ENCODE measurements at regions not wholly inside any gene's neighbourhood (a gene's known extent, or its start where the extent isn't known, plus 50 kb on each side); places are given as distances from the start of the nearest gene placed in this dataset.

DNA sequence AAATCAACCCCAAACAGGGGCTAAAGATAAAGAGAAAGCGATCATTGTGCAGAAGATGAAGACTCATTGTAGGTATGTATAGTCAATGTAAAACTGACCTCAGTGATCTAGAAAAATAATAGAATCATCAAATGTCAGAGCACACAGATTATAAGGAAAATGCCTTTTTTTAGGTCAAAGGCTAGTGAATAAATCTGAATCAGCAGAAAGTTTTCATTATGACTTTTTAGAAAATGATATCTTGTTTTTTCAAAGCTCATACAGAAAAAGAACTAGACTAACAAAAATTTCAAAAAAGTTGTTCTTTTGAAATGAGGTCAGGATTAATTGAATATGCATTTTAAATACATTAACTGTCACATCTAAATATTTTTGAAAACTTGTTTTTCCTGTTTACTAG, 60.2 kb upstream of the STEAP4 start:
- 77 to 95% methylated on average over 1 of the region's 1 CpG for WGBS, 2 experiments (ENCODE audit: low coverage in 1 of 2, low lambda C conversion rate in 2 of 2, missing lambda C conversion rate in 2 of 2)
- Histone ChIP-seq H3K27ac (no peak overlapping the region), H3K4me2 (ENCODE audit: unreplicated experiment) (no peak overlapping the region), H3K4me3 (no peak overlapping the region), H3K9me3 (ENCODE audit: low read depth) (no peaks in the 10 kb centered on the region), H3F3A (ENCODE audit: insufficient read depth) (no peaks in the 10 kb centered on the region), H3K4me1 (ENCODE audit: insufficient read depth) (no peaks in the 10 kb centered on the region), H3K36me3 (ENCODE audit: low read depth) (no peaks in the 10 kb centered on the region), H2AFZ (no peak overlapping the region), H3K79me2 (ENCODE audit: insufficient read depth) (no peaks in the 10 kb centered on the region), H3K9ac (no peak overlapping the region), H3K27me3 (replicated peaks; ENCODE audit: insufficient read depth) (no peaks in the 10 kb centered on the region), H4K20me1 (ENCODE audit: insufficient read depth) (no peaks in the 10 kb centered on the region), H3K9me2 (ENCODE audit: insufficient read depth) (no peaks in the 10 kb centered on the region)
- TF ChIP-seq EZH2 (IDR thresholded peaks at IDR 0.05; ENCODE audit: insufficient read depth, poor library complexity, severe bottlenecking) (no peak), EZH2phosphoT487 (IDR thresholded peaks at IDR 0.05; ENCODE audit: insufficient read depth, low read depth) (no peak)
- DNase-seq = no peak
- in situ Hi-C loops (cut with MboI) = no loop called here

DNA sequence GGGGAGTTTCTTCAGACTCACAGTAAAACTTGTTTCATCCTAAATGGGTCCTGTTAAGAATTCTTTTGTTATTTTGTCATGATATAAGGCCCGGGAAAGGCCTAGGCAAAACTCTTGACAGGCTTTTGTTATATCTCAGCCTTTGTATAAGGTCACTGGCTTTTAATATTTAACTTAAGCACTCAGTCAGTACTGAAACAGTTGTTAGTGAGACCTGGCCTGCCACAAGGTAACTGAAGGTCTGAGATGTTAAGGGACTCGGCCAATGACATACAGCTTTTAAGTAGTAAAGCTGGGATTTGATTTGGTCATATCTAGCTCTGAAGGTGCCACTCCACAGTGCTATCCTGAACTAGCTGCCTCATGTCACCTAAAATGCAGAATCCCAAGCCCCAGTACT, 57.2 kb upstream of the STEAP4 start:
- Histone ChIP-seq H3K9me2 (ENCODE audit: insufficient read depth) (no peaks in the 10 kb centered on the region), H3K4me3 (no peak overlapping the region), H3K4me1 (ENCODE audit: insufficient read depth) (no peaks in the 10 kb centered on the region), H3K9ac (no peak overlapping the region), H3K36me3 (ENCODE audit: low read depth) (no peaks in the 10 kb centered on the region), H3F3A (ENCODE audit: insufficient read depth) (no peaks in the 10 kb centered on the region), H3K79me2 (ENCODE audit: insufficient read depth) (no peaks in the 10 kb centered on the region), H3K27me3 (replicated peaks; ENCODE audit: insufficient read depth) (no peaks in the 10 kb centered on the region), H3K27ac (no peak overlapping the region), H3K4me2 (ENCODE audit: unreplicated experiment) (no peak overlapping the region), H3K9me3 (ENCODE audit: low read depth) (no peaks in the 10 kb centered on the region), H2AFZ (no peak overlapping the region), H4K20me1 (ENCODE audit: insufficient read depth) (no peaks in the 10 kb centered on the region)
- TF ChIP-seq EZH2 (IDR thresholded peaks at IDR 0.05; ENCODE audit: insufficient read depth, poor library complexity, severe bottlenecking) (no peak), EZH2phosphoT487 (IDR thresholded peaks at IDR 0.05; ENCODE audit: insufficient read depth, low read depth) (no peak)
- DNase-seq = no peak
- WGBS, 2 experiments (ENCODE audit: low coverage in 1 of 2, low lambda C conversion rate in 2 of 2, missing lambda C conversion rate in 2 of 2) = 49 to 64% methylated on average over 2 of the region's 2 CpGs
- in situ Hi-C loops (cut with MboI) = no loop called here

DNA sequence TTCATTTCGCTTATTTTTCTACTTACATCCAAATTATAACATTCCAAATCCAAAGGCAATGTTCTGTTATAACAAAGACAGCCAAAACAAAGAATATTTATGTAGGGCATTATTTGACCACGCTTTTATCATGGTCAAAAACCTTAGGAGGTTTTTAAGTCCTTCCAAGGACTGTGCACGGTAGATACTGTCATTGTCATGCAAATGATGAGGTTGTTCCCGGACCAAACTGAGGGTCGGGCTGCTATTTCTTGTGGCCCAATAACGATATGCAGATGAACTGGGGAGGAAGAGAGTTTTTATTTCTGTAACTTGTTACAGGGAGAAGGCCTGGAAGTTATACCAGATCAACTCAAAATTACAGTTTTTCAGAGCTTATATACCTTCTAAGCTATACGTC, 56.6 kb upstream of the STEAP4 start:
- no peak overlapping the region for H2AFZ ChIP-seq
- in situ Hi-C loops (cut with MboI) = no loop called here
- no peak for DNase-seq
- no peak overlapping the region for H3K9ac ChIP-seq
- WGBS, 2 experiments (ENCODE audit: low coverage in 1 of 2, low lambda C conversion rate in 2 of 2, missing lambda C conversion rate in 2 of 2) = 52 to 62% methylated on average over 7 of the region's 7 CpGs
- H3K9me2 ChIP-seq (ENCODE audit: insufficient read depth) = no peaks in the 10 kb centered on the region
- no peak overlapping the region for H3K27ac ChIP-seq
- H3K79me2 ChIP-seq (ENCODE audit: insufficient read depth) = no peaks in the 10 kb centered on the region
- no peak for TF ChIP-seq EZH2phosphoT487 (IDR thresholded peaks at IDR 0.05; ENCODE audit: insufficient read depth, low read depth)
- TF ChIP-seq EZH2 (IDR thresholded peaks at IDR 0.05; ENCODE audit: insufficient read depth, poor library complexity, severe bottlenecking) = no peak
- no peaks in the 10 kb centered on the region for H3K27me3 ChIP-seq (replicated peaks; ENCODE audit: insufficient read depth)
- H3K4me1 ChIP-seq (ENCODE audit: insufficient read depth) = no peaks in the 10 kb centered on the region
- H3K4me2 ChIP-seq (ENCODE audit: unreplicated experiment) = no peak overlapping the region
- no peaks in the 10 kb centered on the region for H4K20me1 ChIP-seq (ENCODE audit: insufficient read depth)
- H3F3A ChIP-seq (ENCODE audit: insufficient read depth) = no peaks in the 10 kb centered on the region
- no peak overlapping the region for H3K4me3 ChIP-seq
- no peaks in the 10 kb centered on the region for H3K9me3 ChIP-seq (ENCODE audit: low read depth)
- no peaks in the 10 kb centered on the region for H3K36me3 ChIP-seq (ENCODE audit: low read depth)

DNA sequence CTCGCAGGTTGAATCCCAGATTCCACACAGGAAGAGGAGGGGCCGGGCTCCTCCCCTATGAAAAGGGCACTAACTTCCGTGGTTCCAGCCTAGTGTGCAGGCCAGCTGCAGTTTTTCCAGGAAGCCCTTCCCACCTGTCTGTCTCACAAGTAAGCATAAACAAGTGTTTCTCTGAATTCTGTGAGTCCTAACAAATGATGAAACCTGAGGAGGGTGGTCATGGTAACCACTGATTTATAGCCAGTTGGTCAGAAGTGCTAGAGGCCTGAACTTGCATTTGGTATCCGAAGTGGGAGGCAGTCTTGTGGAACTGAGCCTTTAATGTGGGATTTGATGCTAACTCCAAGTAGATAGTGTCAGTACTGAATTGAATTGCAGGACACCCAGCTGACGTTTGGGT, 54.7 kb upstream of the STEAP4 start:
- Histone ChIP-seq H3F3A (ENCODE audit: insufficient read depth) (no peaks in the 10 kb centered on the region), H3K9ac (no peak overlapping the region), H3K27me3 (replicated peaks; ENCODE audit: insufficient read depth) (no peaks in the 10 kb centered on the region), H3K4me3 (no peak overlapping the region), H4K20me1 (ENCODE audit: insufficient read depth) (no peaks in the 10 kb centered on the region), H3K9me2 (ENCODE audit: insufficient read depth) (no peaks in the 10 kb centered on the region), H3K79me2 (ENCODE audit: insufficient read depth) (no peaks in the 10 kb centered on the region), H3K9me3 (ENCODE audit: low read depth) (no peaks in the 10 kb centered on the region), H3K36me3 (ENCODE audit: low read depth) (no peaks in the 10 kb centered on the region), H2AFZ (no peak overlapping the region), H3K4me1 (ENCODE audit: insufficient read depth) (no peaks in the 10 kb centered on the region), H3K27ac (no peak overlapping the region), H3K4me2 (ENCODE audit: unreplicated experiment) (no peak overlapping the region)
- no peak for DNase-seq
- in situ Hi-C loops (cut with MboI) = no loop called here
- no peak for TF ChIP-seq EZH2phosphoT487 (IDR thresholded peaks at IDR 0.05; ENCODE audit: insufficient read depth, low read depth)
- no peak for TF ChIP-seq EZH2 (IDR thresholded peaks at IDR 0.05; ENCODE audit: insufficient read depth, poor library complexity, severe bottlenecking)
- WGBS, 2 experiments (ENCODE audit: low coverage in 1 of 2, low lambda C conversion rate in 2 of 2, missing lambda C conversion rate in 2 of 2) = 54 to 64% methylated on average over 5 of the region's 5 CpGs

DNA sequence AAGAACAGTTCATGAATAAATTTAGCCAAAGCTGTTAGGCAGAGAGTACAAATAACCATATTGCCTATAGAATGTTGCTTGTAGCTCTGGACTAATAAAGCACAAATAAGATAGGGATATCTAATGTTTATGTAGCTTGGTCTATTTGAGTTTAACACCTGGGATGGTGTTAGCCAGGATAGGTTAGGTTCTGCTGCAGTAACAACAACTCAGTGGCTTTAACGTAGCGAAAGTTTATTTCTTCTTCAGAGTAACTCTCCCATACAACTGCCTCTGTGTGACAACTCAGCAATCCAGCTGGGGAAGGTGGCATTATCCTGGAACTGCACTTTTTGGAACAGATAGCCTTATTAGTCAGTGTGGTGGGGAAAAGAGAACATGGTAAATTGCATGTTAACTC, 52.2 kb upstream of the STEAP4 start:
- Histone ChIP-seq H3K9me3 (ENCODE audit: low read depth) (no peaks in the 10 kb centered on the region), H3K36me3 (ENCODE audit: low read depth) (no peaks in the 10 kb centered on the region), H3K27me3 (replicated peaks; ENCODE audit: insufficient read depth) (no peaks in the 10 kb centered on the region), H3K4me3 (no peak overlapping the region), H3K79me2 (ENCODE audit: insufficient read depth) (no peaks in the 10 kb centered on the region), H3K4me2 (ENCODE audit: unreplicated experiment) (no peak overlapping the region), H3F3A (ENCODE audit: insufficient read depth) (no peaks in the 10 kb centered on the region), H3K27ac (no peak overlapping the region), H3K4me1 (ENCODE audit: insufficient read depth) (no peaks in the 10 kb centered on the region), H2AFZ (no peak overlapping the region), H3K9ac (no peak overlapping the region), H4K20me1 (ENCODE audit: insufficient read depth) (no peaks in the 10 kb centered on the region), H3K9me2 (ENCODE audit: insufficient read depth) (no peaks in the 10 kb centered on the region)
- no peak for TF ChIP-seq EZH2 (IDR thresholded peaks at IDR 0.05; ENCODE audit: insufficient read depth, poor library complexity, severe bottlenecking)
- in situ Hi-C loops (cut with MboI) = no loop called here
- WGBS, 2 experiments (ENCODE audit: low coverage in 1 of 2, low lambda C conversion rate in 2 of 2, missing lambda C conversion rate in 2 of 2) = 79 to 91% methylated on average over 2 of the region's 2 CpGs
- DNase-seq = no peak

Data from GM23248 (cell line).